OCI-LY7 (cell line): ENCODE measurements at regions not wholly inside any gene's neighbourhood (a gene's known extent, or its start where the extent isn't known, plus 50 kb on each side); places are given as distances from the start of the nearest gene placed in this dataset.

Experiments
- BruUV-seq: library from RNA; stranded (reverse); fragments of 400-500 nt; replicated peaks from 2 replicates; lab custom pipeline; 2021; lab: Mats Ljungman, UMichigan
- CTCF ChIA-PET: fragments of 300-600 bp; sonication (Branson Sonifier 250); formaldehyde crosslinking; loops from one replicate; lab custom pipeline; 2022; ENCODE audit warnings: antibody characterized with exemption; ENCODE audit not compliant: unreplicated experiment; lab: Charles Lee
- POLR2A ChIA-PET: fragments of 300-600 bp; sonication (Branson Sonifier 250); formaldehyde crosslinking; loops from one replicate; lab custom pipeline; 2022; ENCODE audit warnings: antibody characterized with exemption; lab: Charles Lee
- DNase-seq: peaks from one replicate; pipeline ENCODE4 v3.0.0-alpha.2; 2015; ENCODE audit warnings: low spot score
- H2AFZ ChIP-seq: fragments of 200-600 bp; sonication (generic), shearing (Covaris generic); 2 replicates; pipeline ENCODE4 v1.6.1; 2014; ENCODE audit warnings: mild to moderate bottlenecking, antibody characterized with exemption, low read length, moderate library complexity
- H3K27ac ChIP-seq: fragments of 200-600 bp; sonication (generic); 2 replicates; pipeline ENCODE4 v1.5.1; 2014; ENCODE audit warnings: mixed run types, low read depth, mild to moderate bottlenecking, moderate library complexity, low read length, inconsistent platforms; ENCODE audit not compliant: poor library complexity, severe bottlenecking
- H3K36me3 ChIP-seq: fragments of 200-600 bp; sonication (generic); 2 replicates; pipeline ENCODE4 v1.6.1; 2014; ENCODE audit warnings: mild to moderate bottlenecking, antibody characterized with exemption, low read length, moderate library complexity, mixed read lengths; ENCODE audit not compliant: insufficient read depth
- H3K4me1 ChIP-seq: fragments of 200-600 bp; sonication (generic); 2 replicates; pipeline ENCODE4 v1.5.1; 2014; ENCODE audit warnings: mild to moderate bottlenecking, low read length; ENCODE audit not compliant: insufficient read depth, poor library complexity, severe bottlenecking
- H3K4me2 ChIP-seq: fragments of 200-600 bp; sonication (generic); 2 replicates; pipeline ENCODE4 v1.6.1; 2014; ENCODE audit warnings: mild to moderate bottlenecking, low read length
- H3K4me3 ChIP-seq: fragments of 200-600 bp; sonication (generic); 2 replicates; pipeline ENCODE4 v1.5.1; 2014; ENCODE audit warnings: mild to moderate bottlenecking, low read depth, low read length; ENCODE audit not compliant: poor library complexity, severe bottlenecking
- H3K79me2 ChIP-seq: fragments of 200-600 bp; sonication (generic); 2 replicates; pipeline ENCODE4 v1.6.1; 2016; ENCODE audit warnings: low read depth, mild to moderate bottlenecking, low read length, moderate library complexity, mixed read lengths; ENCODE audit not compliant: insufficient read depth
- H3K9me2 ChIP-seq: fragments of 200-600 bp; sonication (generic); 2 replicates; pipeline ENCODE4 v1.6.1; 2016; ENCODE audit warnings: mild to moderate bottlenecking, low read length, mixed read lengths; ENCODE audit not compliant: insufficient read depth
- H3K9me3 ChIP-seq: fragments of 200-600 bp; sonication (generic); 2 replicates; pipeline ENCODE4 v1.6.1; 2014; ENCODE audit warnings: mild to moderate bottlenecking, mixed run types, low read length, mixed read lengths
- H4K20me1 ChIP-seq: fragments of 200-600 bp; sonication (generic); 2 replicates; pipeline ENCODE4 v1.6.1; 2014; ENCODE audit warnings: mild to moderate bottlenecking, antibody characterized with exemption, low read length, moderate library complexity, mixed read lengths; ENCODE audit not compliant: insufficient read depth
- EZH2phosphoT487 ChIP-seq: fragments of 200-600 bp; sonication (generic); IDR thresholded peaks from 2 replicates; pipeline ENCODE4 v1.6.1; 2018; ENCODE audit warnings: low read depth, borderline replicate concordance, mild to moderate bottlenecking, mixed run types, antibody characterized with exemption, low read length, moderate library complexity, mixed read lengths
- intact Hi-C: fragments of 100-400 bp; cut with micrococcal nuclease; formaldehyde crosslinking; loops from one replicate; pipeline ENCODE4 v1.10.0; 2022; ENCODE audit not compliant: unreplicated experiment
- TF ChIP-seq, protein P1 (sequence below): fragments of 200-600 bp; sonication (generic); conservative IDR thresholded peaks from 2 replicates; pipeline ENCODE4 v1.5.1; 2014; ENCODE audit warnings: mild to moderate bottlenecking, antibody characterized with exemption, low read length, moderate library complexity, mixed read lengths

DNA sequence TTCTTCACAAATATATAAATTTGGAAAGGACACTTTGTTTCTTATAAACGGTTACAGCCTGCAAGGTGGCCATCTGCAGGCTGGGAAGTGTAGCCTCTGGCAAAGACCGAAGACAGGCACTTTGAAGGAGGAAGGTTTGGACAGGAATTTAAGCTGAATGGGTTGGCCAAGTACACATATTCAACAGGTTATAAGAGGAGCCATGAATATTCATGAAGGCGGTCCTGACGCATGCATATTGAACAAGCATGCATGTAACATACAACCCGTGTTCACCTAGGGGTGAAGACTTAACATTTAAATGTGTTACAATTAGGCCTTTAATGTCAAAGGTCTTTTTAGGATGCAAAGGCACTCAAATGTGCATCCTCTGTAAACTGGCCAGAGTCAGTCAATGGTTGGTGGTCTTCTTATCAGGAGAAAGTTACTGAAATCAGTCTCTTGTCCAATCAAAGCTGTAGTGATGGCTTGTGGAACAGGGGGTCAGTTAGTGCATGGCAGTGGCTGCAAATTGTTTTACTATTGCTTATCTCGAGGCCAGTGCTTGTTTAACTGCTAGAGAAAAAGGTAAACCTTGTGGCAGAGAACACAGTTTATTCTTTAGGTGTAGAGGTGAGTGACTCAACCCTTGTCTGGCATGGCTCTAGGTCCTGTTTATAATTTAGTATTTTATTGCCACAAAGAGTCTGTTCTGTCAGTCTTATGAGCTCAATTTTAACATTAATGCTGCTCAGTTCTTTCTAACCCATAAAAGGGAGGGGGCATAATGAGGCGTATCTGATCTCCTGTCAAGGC, 70.3 kb upstream of the F3 start:
- DNase-seq, result no peak
- TF ChIP-seq, protein P1, sequence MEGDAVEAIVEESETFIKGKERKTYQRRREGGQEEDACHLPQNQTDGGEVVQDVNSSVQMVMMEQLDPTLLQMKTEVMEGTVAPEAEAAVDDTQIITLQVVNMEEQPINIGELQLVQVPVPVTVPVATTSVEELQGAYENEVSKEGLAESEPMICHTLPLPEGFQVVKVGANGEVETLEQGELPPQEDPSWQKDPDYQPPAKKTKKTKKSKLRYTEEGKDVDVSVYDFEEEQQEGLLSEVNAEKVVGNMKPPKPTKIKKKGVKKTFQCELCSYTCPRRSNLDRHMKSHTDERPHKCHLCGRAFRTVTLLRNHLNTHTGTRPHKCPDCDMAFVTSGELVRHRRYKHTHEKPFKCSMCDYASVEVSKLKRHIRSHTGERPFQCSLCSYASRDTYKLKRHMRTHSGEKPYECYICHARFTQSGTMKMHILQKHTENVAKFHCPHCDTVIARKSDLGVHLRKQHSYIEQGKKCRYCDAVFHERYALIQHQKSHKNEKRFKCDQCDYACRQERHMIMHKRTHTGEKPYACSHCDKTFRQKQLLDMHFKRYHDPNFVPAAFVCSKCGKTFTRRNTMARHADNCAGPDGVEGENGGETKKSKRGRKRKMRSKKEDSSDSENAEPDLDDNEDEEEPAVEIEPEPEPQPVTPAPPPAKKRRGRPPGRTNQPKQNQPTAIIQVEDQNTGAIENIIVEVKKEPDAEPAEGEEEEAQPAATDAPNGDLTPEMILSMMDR, result no peak
- no peak for TF ChIP-seq EZH2phosphoT487
- BruUV-seq, result no TSS peak
- intact Hi-C loops, result no loop called here
- no peaks in the 10 kb centered on the region for H4K20me1 ChIP-seq
- no peaks in the 10 kb centered on the region for H3K9me3 ChIP-seq
- H3K9me2 ChIP-seq, result no peaks in the 10 kb centered on the region
- H3K36me3 ChIP-seq, result no peaks in the 10 kb centered on the region
- H3K27ac ChIP-seq, result no peak overlapping the region
- H3K4me1 ChIP-seq, result no peaks in the 10 kb centered on the region
- ChIA-PET POLR2A (interaction anchor here (1.0 kb wide), 1 partner anchor 14 kb away, joined by 3 read pairs; no protein-coding TSS in a partner anchor), CTCF (no interaction called here)
- no peak overlapping the region for H2AFZ ChIP-seq
- no peak overlapping the region for H3K4me3 ChIP-seq
- H3K79me2 ChIP-seq, result no peaks in the 10 kb centered on the region
- H3K4me2 ChIP-seq, result no peak overlapping the region

DNA sequence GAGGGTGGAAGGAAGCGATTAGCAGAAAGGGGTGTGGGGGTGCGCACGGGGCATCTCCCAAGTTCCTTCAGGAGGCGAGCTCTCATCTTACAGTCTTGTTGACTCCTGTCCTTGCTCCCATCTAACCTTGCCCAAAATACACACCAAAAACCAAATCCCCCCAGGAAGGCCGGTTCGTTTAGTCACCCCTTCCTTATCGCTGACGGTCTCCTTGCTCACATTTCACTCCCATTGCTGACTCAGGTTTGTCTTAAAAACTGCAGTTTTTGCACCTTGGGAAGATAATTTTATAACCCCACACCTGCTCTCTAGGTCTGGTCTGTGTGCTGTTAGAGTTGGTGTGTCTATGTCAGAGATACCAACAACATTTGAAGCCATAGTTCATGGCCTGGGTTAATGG, 68.1 kb upstream of the F3 start:
- CTCF ChIA-PET, result no interaction called here
- no peaks in the 10 kb centered on the region for H3K9me2 ChIP-seq
- BruUV-seq, result no TSS peak
- H3K9me3 ChIP-seq, result no peaks in the 10 kb centered on the region
- H3K4me3 ChIP-seq, result no peak overlapping the region
- intact Hi-C loops, result no loop called here
- no peaks in the 10 kb centered on the region for H3K36me3 ChIP-seq
- no peaks in the 10 kb centered on the region for H3K4me1 ChIP-seq
- TF ChIP-seq, protein P1, result no peak
- TF ChIP-seq EZH2phosphoT487, result no peak
- no peak overlapping the region for H3K27ac ChIP-seq
- POLR2A ChIA-PET, result no interaction called here
- no peak for DNase-seq
- no peaks in the 10 kb centered on the region for H4K20me1 ChIP-seq
- H3K79me2 ChIP-seq, result no peaks in the 10 kb centered on the region
- no peak overlapping the region for H3K4me2 ChIP-seq
- no peak overlapping the region for H2AFZ ChIP-seq

DNA sequence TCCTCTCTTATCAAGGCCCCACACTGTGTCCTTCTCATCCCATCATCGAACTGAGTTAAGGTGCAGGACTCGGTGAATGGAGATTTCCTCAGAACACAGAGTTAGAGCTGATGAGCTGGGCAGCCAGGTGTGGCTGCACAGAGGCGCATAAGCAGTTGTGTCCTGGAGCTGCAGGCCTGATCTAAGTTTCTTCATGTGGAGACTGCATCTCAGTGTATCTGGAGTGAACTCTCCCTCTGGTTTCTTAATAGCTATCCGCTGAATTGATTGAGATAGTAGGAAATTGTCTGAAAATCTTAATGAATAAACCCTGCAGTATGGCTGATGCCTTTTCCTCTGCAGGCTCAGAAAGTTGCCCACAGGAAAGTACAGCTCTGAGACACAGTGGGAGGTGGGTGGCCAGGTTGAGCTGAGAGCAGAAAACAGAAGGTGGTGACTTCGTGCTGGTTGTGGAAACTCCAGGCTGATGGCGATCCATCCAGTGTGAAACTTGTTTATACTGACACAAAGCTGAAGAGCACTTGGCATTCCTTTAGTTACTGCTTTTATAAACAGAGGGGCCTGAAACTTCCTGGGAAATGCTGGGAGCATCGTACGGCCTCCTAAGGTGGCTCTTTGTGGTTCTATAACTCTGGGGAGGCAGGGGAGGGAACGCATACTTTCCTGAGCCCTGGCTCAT, 67.4 kb upstream of the F3 start:
- TF ChIP-seq, protein P1, result no peak
- no peak for TF ChIP-seq EZH2phosphoT487
- POLR2A ChIA-PET, result no interaction called here

More for the DNA sequence above, 67.4 kb upstream of the F3 start:
- Histone ChIP-seq H3K27ac (no peak overlapping the region), H3K36me3 (no peaks in the 10 kb centered on the region), H3K79me2 (no peaks in the 10 kb centered on the region), H3K9me2 (no peaks in the 10 kb centered on the region), H3K4me3 (no peak overlapping the region), H2AFZ (no peak overlapping the region), H3K4me2 (no peak overlapping the region), H3K9me3 (no peaks in the 10 kb centered on the region), H4K20me1 (no peaks in the 10 kb centered on the region), H3K4me1 (no peaks in the 10 kb centered on the region)
- no TSS peak for BruUV-seq
- DNase-seq, result no peak
- CTCF ChIA-PET, result no interaction called here
- intact Hi-C loops, result no loop called here
